Ishikawa (cell line): ENCODE measurements at regions not wholly inside any gene's neighbourhood (a gene's known extent, or its start where the extent isn't known, plus 50 kb on each side); places are given as distances from the start of the nearest gene placed in this dataset.

Experiments used
- CEBPB ChIP-seq: IDR thresholded peaks from 2 replicates; pipeline ENCODE4 v1.6.1; 2012
- CREB1 ChIP-seq: IDR thresholded peaks from 2 replicates; pipeline ENCODE4 v1.6.1; 2012; ENCODE audit warnings: low read depth
- EGR1 ChIP-seq: IDR thresholded peaks from 2 replicates; pipeline ENCODE4 v1.6.1; 2012
- EP300 ChIP-seq: IDR thresholded peaks from 2 replicates; pipeline ENCODE4 v1.6.1; 2012; ENCODE audit warnings: borderline replicate concordance
- FOXM1 ChIP-seq: IDR thresholded peaks from 2 replicates; pipeline ENCODE4 v1.6.1; 2012; ENCODE audit warnings: low read depth, borderline replicate concordance
- MAX ChIP-seq: IDR thresholded peaks from 2 replicates; pipeline ENCODE4 v1.6.1; 2012
- NFIC ChIP-seq: IDR thresholded peaks from 2 replicates; pipeline ENCODE4 v1.6.1; 2012
- RAD21 ChIP-seq: IDR thresholded peaks from 2 replicates; pipeline ENCODE4 v1.6.1; 2012; ENCODE audit warnings: low read depth
- TAF1 ChIP-seq: IDR thresholded peaks from 2 replicates; pipeline ENCODE4 v1.6.1; 2012; ENCODE audit warnings: low read depth, mild to moderate bottlenecking
- TCF12 ChIP-seq: IDR thresholded peaks from 2 replicates; pipeline ENCODE4 v1.6.1; 2012; ENCODE audit warnings: low read depth
- TEAD4 ChIP-seq: IDR thresholded peaks from 2 replicates; pipeline ENCODE4 v1.6.1; 2012
- YY1 ChIP-seq: IDR thresholded peaks from 2 replicates; pipeline ENCODE4 v1.6.1; 2012; ENCODE audit warnings: low read depth
- ZBTB7A ChIP-seq: IDR thresholded peaks from 2 replicates; pipeline ENCODE4 v1.6.1; 2012; ENCODE audit warnings: low read depth
- TF ChIP-seq, protein P1 (sequence below): IDR thresholded peaks from 2 replicates; pipeline ENCODE4 v1.6.1; 2012; ENCODE audit warnings: low read depth, mild to moderate bottlenecking
- TF ChIP-seq, protein P2 (sequence below): IDR thresholded peaks from 2 replicates; pipeline ENCODE4 v1.6.1; 2012

- TF ChIP-seq TCF12: no peak
- TF ChIP-seq TEAD4: no peak
- no peak for TF ChIP-seq MAX
- no peak for TF ChIP-seq FOXM1
- no peak for TF ChIP-seq RAD21
- TF ChIP-seq, protein P1, sequence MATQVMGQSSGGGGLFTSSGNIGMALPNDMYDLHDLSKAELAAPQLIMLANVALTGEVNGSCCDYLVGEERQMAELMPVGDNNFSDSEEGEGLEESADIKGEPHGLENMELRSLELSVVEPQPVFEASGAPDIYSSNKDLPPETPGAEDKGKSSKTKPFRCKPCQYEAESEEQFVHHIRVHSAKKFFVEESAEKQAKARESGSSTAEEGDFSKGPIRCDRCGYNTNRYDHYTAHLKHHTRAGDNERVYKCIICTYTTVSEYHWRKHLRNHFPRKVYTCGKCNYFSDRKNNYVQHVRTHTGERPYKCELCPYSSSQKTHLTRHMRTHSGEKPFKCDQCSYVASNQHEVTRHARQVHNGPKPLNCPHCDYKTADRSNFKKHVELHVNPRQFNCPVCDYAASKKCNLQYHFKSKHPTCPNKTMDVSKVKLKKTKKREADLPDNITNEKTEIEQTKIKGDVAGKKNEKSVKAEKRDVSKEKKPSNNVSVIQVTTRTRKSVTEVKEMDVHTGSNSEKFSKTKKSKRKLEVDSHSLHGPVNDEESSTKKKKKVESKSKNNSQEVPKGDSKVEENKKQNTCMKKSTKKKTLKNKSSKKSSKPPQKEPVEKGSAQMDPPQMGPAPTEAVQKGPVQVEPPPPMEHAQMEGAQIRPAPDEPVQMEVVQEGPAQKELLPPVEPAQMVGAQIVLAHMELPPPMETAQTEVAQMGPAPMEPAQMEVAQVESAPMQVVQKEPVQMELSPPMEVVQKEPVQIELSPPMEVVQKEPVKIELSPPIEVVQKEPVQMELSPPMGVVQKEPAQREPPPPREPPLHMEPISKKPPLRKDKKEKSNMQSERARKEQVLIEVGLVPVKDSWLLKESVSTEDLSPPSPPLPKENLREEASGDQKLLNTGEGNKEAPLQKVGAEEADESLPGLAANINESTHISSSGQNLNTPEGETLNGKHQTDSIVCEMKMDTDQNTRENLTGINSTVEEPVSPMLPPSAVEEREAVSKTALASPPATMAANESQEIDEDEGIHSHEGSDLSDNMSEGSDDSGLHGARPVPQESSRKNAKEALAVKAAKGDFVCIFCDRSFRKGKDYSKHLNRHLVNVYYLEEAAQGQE: no peak
- TF ChIP-seq CEBPB: no peak
- no peak for TF ChIP-seq YY1
- TF ChIP-seq TAF1: no peak
- TF ChIP-seq ZBTB7A: no peak
- TF ChIP-seq EP300: no peak
- no peak for TF ChIP-seq CREB1
- no peak for TF ChIP-seq NFIC
- TF ChIP-seq, protein P2, sequence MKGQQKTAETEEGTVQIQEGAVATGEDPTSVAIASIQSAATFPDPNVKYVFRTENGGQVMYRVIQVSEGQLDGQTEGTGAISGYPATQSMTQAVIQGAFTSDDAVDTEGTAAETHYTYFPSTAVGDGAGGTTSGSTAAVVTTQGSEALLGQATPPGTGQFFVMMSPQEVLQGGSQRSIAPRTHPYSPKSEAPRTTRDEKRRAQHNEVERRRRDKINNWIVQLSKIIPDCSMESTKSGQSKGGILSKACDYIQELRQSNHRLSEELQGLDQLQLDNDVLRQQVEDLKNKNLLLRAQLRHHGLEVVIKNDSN: no peak
These were observed 146.9 kb downstream of the TM9SF2 start for GRCh38 chr13:99648066-99648665.

DNA sequence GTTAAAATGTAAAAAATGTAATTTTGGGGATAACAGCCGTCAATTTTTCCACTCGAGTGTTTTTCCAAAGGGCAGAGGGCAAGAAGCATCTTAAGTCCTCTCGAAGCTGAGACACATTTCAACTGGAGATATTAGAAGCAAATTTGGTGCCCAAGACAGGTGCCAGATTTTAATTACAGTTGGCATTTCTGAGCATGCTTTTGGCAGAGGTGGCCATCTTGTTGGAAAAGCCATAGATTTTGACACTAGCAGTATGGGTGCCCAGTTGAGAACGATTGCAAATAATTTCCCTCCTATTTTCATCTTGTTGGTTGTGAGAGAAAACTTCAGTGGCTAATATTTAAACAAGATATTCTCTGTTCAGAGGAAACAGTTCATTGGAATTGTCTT, 146.3 kb downstream of the TM9SF2 start:
- TF ChIP-seq NFIC: no peak

- no peak for TF ChIP-seq ZBTB7A
- TF ChIP-seq, protein P1: no peak
- TF ChIP-seq CREB1: no peak
- TF ChIP-seq EP300: no peak
- TF ChIP-seq FOXM1: no peak
- TF ChIP-seq TEAD4: no peak
- no peak for TF ChIP-seq RAD21
- no peak for TF ChIP-seq CEBPB
- no peak for TF ChIP-seq EGR1
- TF ChIP-seq TCF12: no peak
- TF ChIP-seq YY1: no peak
- TF ChIP-seq, protein P2: no peak
- TF ChIP-seq MAX: no peak
- no peak for TF ChIP-seq TAF1
- TF ChIP-seq NFIC: no peak
These were observed 145.8 kb downstream of the TM9SF2 start for GRCh38 chr13:99646866-99647595.

GRCh38 chr13:99642841-99643240, 141.6 kb downstream of the TM9SF2 start:
- TF ChIP-seq MAX (no peak), ZBTB7A (no peak), EP300 (no peak), CEBPB (no peak), FOXM1 (no peak), CREB1 (no peak), NFIC (no peak), EGR1 (no peak), TAF1 (no peak), TEAD4 (no peak), YY1 (no peak), RAD21 (no peak), TCF12 (no peak)
- TF ChIP-seq, protein P1: no peak
- TF ChIP-seq, protein P2: no peak
